Cardiac fibroblast (primary cell): ENCODE measurements at regions not wholly inside any gene's neighbourhood (a gene's known extent, or its start where the extent isn't known, plus 50 kb on each side); places are given as distances from the start of the nearest gene placed in this dataset.

Experiments used
- DNase-seq, 2 donors: peaks; one replicate each; pipeline versions ENCODE4 v3.0.0 to v3.0.0-alpha.2; 2010; ENCODE audit warnings: low read depth in 2 of 2
- H3K4me3 ChIP-seq, 2 donors: replicated peaks in 1 of 2; 1 replicate in 1 of 2; 2 replicates in 1 of 2; pipeline ENCODE4 v1.5.1; 2011; ENCODE audit warnings: low read depth in 2 of 2, low read length in 2 of 2, mild to moderate bottlenecking in 2 of 2, moderate library complexity in 1 of 2
- TF ChIP-seq, protein P1 (sequence below): IDR thresholded peaks from one replicate; pipeline ENCODE4 v1.5.1; 2011; ENCODE audit warnings: low read depth, mild to moderate bottlenecking, low read length, inconsistent platforms

DNA sequence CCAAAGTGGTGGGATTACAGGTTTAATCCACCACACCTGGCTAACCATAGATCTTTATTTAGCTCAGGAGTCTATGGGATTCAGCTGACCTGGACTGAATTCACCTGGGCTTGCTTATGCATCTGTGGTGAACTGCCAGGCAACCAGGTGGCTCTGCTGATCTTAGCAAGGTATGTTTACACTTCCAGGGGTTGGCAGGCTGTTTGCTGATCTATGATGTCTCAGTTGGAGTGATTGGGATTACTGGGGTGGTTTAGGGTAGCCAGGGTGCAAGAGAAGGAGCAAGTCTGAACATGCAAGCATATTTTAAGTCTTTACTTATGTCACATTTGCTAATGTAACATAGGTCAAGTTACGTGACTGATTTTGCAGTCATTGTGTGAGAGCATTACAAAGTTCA is 63.6 kb upstream of the JAK2 start:
- no peak for DNase-seq
- TF ChIP-seq, protein P1, sequence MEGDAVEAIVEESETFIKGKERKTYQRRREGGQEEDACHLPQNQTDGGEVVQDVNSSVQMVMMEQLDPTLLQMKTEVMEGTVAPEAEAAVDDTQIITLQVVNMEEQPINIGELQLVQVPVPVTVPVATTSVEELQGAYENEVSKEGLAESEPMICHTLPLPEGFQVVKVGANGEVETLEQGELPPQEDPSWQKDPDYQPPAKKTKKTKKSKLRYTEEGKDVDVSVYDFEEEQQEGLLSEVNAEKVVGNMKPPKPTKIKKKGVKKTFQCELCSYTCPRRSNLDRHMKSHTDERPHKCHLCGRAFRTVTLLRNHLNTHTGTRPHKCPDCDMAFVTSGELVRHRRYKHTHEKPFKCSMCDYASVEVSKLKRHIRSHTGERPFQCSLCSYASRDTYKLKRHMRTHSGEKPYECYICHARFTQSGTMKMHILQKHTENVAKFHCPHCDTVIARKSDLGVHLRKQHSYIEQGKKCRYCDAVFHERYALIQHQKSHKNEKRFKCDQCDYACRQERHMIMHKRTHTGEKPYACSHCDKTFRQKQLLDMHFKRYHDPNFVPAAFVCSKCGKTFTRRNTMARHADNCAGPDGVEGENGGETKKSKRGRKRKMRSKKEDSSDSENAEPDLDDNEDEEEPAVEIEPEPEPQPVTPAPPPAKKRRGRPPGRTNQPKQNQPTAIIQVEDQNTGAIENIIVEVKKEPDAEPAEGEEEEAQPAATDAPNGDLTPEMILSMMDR: no peak
- H3K4me3 ChIP-seq: no peak overlapping the region

DNA sequence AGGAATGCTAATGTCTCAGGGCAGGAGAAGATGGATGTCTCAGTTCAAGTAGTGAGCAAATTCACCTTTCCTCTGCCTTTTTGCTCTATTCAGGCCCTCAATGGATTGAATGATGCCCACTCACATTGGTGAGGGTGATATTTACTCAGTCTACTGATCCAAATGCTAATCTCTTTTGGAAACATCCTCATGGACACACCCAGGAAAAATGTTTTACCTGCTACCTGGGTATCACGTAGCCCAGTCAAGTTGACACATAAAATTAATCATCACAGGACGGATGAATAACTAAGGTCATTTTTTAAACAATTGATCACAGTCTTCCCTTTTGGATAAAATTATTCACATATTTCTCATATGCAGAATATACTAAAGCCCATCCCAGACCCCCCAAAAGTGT is 63.0 kb upstream of the JAK2 start:
- no peak overlapping the region for H3K4me3 ChIP-seq
- TF ChIP-seq, protein P1: no peak
- no peak for DNase-seq

DNA sequence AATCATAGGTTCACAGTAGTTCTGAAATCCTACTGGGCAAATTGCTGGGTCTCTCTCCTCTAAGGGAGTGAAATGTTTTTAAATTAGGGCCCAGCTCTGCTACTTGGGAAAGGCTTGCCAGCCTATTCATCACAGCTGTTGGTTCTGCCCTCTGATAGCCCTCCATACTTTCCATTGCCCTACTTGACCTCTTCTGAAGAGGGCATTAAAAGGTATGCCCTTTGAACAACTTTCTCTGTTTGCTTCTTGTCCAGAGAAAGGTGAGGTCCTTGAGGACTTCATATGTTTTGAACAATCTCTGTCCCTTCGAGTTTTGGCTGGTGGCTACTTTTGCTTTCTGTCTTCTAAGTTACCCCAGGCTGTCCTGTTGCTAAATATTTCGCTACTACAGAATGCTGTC is 62.3 kb upstream of the JAK2 start:
- no peak overlapping the region for H3K4me3 ChIP-seq
- no peak for DNase-seq
- TF ChIP-seq, protein P1: no peak

GRCh38 chr9:4923141-4923540 is 61.9 kb upstream of the JAK2 start:
- TF ChIP-seq, protein P1: no peak
- no peak overlapping the region for H3K4me3 ChIP-seq
- DNase-seq: no peak

DNA sequence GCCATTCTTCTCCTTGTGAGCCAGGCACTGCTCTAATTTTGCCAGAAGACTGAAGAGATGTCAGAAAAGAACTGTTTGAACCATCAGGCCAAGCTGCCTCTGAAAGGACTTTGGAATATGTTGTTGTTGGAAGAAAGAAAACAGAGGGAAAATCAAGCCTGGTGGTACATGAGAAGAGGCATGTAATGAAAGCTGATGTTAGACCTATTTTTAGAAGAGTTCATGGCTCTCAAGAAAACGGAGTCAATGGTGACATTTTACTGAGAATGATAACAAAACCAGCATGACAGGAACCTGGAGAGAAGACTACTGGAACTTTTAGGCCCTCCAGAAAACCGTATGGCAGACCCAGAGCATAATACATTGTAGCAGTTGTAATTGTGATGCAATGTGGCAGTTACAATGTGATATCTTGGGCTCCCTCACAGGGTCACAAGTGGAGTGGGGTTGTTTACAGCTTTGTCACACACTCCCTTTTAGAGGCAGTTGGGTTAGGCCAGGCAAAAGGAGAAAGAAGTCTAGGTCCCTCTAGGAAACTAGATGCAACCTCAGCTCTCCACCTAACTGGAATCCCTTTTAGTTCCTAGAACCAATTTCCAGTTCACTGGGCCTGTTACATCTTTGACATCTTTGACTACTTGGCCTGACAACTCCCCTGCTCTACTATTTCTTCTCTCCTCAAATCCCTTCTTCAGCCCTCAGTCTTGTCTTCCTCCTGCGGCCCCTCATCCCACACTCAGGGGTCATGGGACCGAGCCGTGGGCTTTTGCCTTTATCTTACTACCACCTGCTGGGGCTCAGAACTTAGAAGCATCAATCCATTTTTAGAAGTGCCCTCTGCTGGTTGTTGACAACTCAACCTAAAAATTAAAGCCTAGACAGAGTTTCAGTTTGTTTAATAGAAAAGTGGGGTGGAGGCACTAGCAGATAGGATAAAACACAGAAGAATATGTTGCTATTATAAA is 61.2 kb upstream of the JAK2 start:
- peak; percentile 53 to 61 for DNase-seq
- TF ChIP-seq, protein P1: peak; percentile 41
- no peak overlapping the region for H3K4me3 ChIP-seq

GRCh38 chr9:4926239-4926638 is 58.8 kb upstream of the JAK2 start:
- H3K4me3 ChIP-seq: no peak overlapping the region
- no peak for DNase-seq
- TF ChIP-seq, protein P1: no peak
